ENCODE measurements at regions not wholly inside any gene's neighbourhood (a gene's known extent, or its start where the extent isn't known, plus 50 kb on each side); places are given as distances from the start of the nearest gene placed in this dataset.

DNA sequence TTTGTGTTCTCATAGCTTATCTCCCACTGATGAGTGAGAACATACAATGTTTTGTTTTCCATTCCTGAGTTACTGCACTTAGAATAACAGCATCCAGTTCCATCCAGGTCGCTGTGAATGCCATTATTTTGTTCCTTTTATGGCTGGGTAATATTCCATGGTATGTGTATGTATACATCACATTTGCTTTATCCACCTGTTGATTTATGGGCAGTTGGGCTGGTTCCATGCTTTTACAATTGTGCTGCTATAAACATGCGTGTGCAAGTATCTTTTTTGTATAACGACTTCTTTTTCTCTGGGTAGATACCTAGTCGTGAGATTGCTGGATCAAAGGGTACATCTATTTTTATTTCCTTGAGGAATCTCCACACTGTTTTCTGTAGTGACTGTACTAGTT, 74.8 kb downstream of the ZNF280B start:
- DNase-seq (ENCODE audit: low read depth in 3 of 3, low spot score in 1 of 3), result no peak
